Left ventricle myocardium inferior (tissue), 1 donor: ENCODE measurements at regions not wholly inside any gene's neighbourhood (a gene's known extent, or its start where the extent isn't known, plus 50 kb on each side); places are given as distances from the start of the nearest gene placed in this dataset.

Experiments
- DNase-seq: peaks from one replicate; pipeline ENCODE4 v3.0.0-alpha.2; 2020
- H3K27ac ChIP-seq: fragments of 200-600 bp; replicated peaks from 2 replicates; pipeline ENCODE4 v1.8.0; 2021
- H3K27me3 ChIP-seq: fragments of 200-600 bp; 2 replicates; pipeline ENCODE4 v1.8.0; 2021; ENCODE audit warnings: low read depth
- H3K36me3 ChIP-seq: fragments of 200-600 bp; 2 replicates; pipeline ENCODE4 v1.8.0; 2021
- H3K4me1 ChIP-seq: fragments of 200-600 bp; 2 replicates; pipeline ENCODE4 v1.8.0; 2021
- H3K4me3 ChIP-seq: fragments of 200-600 bp; 2 replicates; pipeline ENCODE4 v1.8.0; 2021; ENCODE audit warnings: mild to moderate bottlenecking, moderate library complexity
- H3K9me3 ChIP-seq: fragments of 200-600 bp; replicated peaks from 2 replicates; pipeline ENCODE4 v1.8.0; 2021
- intact Hi-C: fragments of 100-400 bp; cut with micrococcal nuclease; formaldehyde crosslinking; loops from one replicate; pipeline ENCODE4 v1.11.0; 2022
- TF ChIP-seq, protein P1 (sequence below): fragments of 200-600 bp; IDR thresholded peaks from 2 replicates; pipeline ENCODE4 v1.8.0; 2021; ENCODE audit warnings: antibody characterized with exemption, mild to moderate bottlenecking, borderline replicate concordance
- donor health status: DM: no; HTN: yes; CAD: no; lungs with severe emphysema.

DNA sequence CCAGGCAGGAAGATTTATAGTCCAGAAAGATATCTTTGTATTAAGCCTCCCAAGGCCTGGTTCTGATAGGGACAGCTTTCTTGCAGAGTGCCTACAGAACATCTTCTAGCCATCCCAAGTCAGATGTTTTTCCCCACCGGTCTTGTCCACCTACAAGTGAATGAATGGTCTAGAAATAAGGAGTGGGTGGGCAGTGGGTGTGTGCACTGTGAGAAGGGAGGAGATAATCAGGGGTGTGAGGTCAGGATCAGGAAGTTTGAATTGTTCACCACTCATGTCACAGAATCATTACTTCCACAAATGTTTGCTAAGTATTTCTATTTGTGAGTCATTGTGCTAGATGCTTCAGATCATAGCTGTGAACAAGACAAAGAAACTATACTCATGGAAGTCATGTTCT is 332.6 kb downstream of the NKX6-1 start:
- Histone ChIP-seq H3K4me3 (no peak overlapping the region), H3K27ac (no peak overlapping the region), H3K27me3 (peaks cover 14% of the 10 kb centered on the region), H3K36me3 (no peaks in the 10 kb centered on the region), H3K9me3 (no peaks in the 10 kb centered on the region), H3K4me1 (no peaks in the 10 kb centered on the region)
- no peak for DNase-seq
- intact Hi-C loops: no loop called here
- TF ChIP-seq, protein P1, sequence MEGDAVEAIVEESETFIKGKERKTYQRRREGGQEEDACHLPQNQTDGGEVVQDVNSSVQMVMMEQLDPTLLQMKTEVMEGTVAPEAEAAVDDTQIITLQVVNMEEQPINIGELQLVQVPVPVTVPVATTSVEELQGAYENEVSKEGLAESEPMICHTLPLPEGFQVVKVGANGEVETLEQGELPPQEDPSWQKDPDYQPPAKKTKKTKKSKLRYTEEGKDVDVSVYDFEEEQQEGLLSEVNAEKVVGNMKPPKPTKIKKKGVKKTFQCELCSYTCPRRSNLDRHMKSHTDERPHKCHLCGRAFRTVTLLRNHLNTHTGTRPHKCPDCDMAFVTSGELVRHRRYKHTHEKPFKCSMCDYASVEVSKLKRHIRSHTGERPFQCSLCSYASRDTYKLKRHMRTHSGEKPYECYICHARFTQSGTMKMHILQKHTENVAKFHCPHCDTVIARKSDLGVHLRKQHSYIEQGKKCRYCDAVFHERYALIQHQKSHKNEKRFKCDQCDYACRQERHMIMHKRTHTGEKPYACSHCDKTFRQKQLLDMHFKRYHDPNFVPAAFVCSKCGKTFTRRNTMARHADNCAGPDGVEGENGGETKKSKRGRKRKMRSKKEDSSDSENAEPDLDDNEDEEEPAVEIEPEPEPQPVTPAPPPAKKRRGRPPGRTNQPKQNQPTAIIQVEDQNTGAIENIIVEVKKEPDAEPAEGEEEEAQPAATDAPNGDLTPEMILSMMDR: no peak

DNA sequence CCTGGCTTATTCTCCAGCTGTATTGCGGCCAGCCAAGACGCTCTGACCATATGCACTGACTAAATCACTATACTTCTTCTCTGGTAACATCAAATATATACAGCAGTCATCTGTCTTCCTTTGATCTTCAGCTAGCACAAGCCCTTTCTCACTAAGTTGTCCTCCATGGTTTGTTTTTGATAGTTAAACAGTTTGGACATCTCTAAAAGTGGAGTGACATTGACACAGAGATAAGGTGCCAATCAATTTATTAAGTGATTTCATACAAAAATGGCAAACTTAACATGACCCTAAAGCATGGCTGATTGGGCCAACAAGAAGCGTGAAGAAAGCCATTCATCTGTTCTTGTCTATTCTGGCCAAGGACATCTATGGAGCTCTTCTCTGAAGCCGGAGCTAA is 334.9 kb downstream of the NKX6-1 start:
- TF ChIP-seq, protein P1: no peak
- no peak overlapping the region for H3K27ac ChIP-seq
- no peak for DNase-seq
- H3K27me3 ChIP-seq: peaks cover 33% of the 10 kb centered on the region
- intact Hi-C loops: no loop called here
- no peaks in the 10 kb centered on the region for H3K4me1 ChIP-seq
- H3K9me3 ChIP-seq: no peaks in the 10 kb centered on the region
- H3K4me3 ChIP-seq: no peak overlapping the region
- H3K36me3 ChIP-seq: no peaks in the 10 kb centered on the region

DNA sequence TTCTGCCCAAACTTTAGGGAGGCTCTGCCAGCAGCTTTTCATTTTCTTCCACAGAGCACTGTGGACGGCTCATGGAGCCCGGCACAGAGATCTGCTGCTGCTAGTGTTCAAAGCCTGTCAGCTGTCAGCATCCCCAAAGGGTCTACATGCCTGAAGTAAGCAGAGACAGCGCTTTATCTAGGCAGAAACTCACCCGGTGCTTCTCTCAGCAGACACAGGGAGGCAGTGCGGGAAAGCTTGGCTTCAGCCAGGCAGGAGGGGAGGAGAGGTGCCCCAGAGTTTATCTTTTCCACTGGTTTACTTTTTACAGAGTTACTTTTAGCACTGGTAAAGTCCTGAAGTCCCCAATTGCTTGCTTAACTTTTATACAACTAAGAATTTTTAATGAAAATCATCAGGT is 339.3 kb downstream of the NKX6-1 start:
- intact Hi-C loops: no loop called here
- TF ChIP-seq, protein P1: no peak
- Histone ChIP-seq H3K4me3 (no peak overlapping the region), H3K27ac (no peak overlapping the region), H3K9me3 (no peaks in the 10 kb centered on the region), H3K36me3 (no peaks in the 10 kb centered on the region), H3K27me3 (peaks cover 46% of the 10 kb centered on the region), H3K4me1 (no peaks in the 10 kb centered on the region)
- DNase-seq: no peak

DNA sequence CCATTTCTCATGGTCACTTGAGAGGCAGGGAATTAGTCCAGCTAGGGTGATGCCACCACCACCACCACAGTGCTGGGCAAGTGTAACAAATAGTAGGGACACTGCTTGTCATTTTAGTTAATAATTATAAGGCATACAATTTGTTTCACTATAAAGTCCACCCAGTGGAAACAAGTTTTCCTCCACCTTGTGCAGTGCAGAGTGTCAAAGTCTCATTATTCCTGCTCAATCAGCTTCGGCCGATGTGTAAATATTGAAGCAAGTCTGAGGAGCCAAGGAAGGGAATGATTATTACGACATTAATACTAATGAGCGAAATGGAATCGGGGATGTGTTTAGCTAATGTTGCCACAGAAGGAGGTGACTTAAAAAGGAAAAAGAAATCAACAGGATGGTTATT is 340.4 kb downstream of the NKX6-1 start:
- Histone ChIP-seq H3K36me3 (no peaks in the 10 kb centered on the region), H3K4me1 (no peaks in the 10 kb centered on the region), H3K27me3 (peaks cover 46% of the 10 kb centered on the region), H3K27ac (no peak overlapping the region), H3K9me3 (no peaks in the 10 kb centered on the region), H3K4me3 (no peak overlapping the region)
- intact Hi-C loops: no loop called here
- DNase-seq: no peak
- TF ChIP-seq, protein P1: no peak

DNA sequence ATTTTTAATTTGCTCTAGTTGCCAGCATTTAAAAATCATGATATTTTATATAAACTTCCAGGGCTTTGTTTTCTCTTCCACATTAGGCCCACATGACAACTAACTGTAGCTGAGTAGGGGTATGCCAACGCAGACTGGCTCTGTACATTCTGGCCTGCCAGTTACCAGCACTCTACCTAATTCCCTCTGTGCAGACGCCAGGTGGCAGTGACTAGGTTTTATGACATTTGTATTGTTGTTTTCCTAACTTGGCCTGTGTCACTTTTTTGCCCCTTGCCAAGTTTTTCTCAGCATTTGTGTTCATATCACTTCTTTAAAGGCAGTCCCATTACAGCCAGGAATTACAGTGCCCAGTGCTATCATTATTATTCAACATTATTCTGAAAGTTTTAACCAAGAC is 347.5 kb downstream of the NKX6-1 start:
- H3K27me3 ChIP-seq: no peaks in the 10 kb centered on the region
- intact Hi-C loops: no loop called here
- no peak for DNase-seq
- no peak overlapping the region for H3K27ac ChIP-seq
- TF ChIP-seq, protein P1: no peak
- H3K4me1 ChIP-seq: no peaks in the 10 kb centered on the region
- H3K4me3 ChIP-seq: no peak overlapping the region
- no peaks in the 10 kb centered on the region for H3K9me3 ChIP-seq
- no peaks in the 10 kb centered on the region for H3K36me3 ChIP-seq

DNA sequence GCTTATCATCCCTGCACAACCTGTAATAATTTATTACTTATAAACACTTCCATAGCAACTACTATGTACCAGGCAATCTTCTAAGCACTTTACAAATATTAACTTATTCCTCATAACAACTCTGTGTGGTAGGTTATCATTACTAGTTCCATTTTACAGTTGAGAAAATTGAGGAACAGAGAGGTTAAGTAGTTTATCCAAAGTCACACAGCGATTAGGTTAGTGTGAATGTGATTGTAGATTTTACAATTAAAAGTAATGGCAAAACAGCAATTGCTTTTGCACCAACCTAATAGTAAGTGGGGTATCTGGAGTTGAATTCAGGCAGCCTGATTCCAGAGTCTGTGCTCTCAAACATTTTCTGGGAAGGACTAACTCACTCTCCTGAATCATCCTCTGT is 348.9 kb downstream of the NKX6-1 start:
- Histone ChIP-seq H3K36me3 (no peaks in the 10 kb centered on the region), H3K4me1 (no peaks in the 10 kb centered on the region), H3K27me3 (no peaks in the 10 kb centered on the region), H3K9me3 (no peaks in the 10 kb centered on the region), H3K27ac (no peak overlapping the region), H3K4me3 (no peak overlapping the region)
- no peak for DNase-seq
- intact Hi-C loops: no loop called here
- TF ChIP-seq, protein P1: no peak
